Hepatocyte (in vitro differentiated cells): ENCODE measurements at regions not wholly inside any gene's neighbourhood (a gene's known extent, or its start where the extent isn't known, plus 50 kb on each side); places are given as distances from the start of the nearest gene placed in this dataset.

Experiments
- EZH2 ChIP-seq: fragments of 200-600 bp; sonication (generic); IDR thresholded peaks from 2 replicates; pipeline ENCODE4 v1.6.1; 2016; ENCODE audit warnings: antibody characterized with exemption, mild to moderate bottlenecking, borderline replicate concordance
- EZH2phosphoT487 ChIP-seq: fragments of 200-600 bp; sonication (generic); IDR thresholded peaks from one replicate; pipeline ENCODE4 v1.6.1; 2018; ENCODE audit warnings: antibody characterized with exemption, mild to moderate bottlenecking, low read depth, moderate library complexity; ENCODE audit not compliant: unreplicated experiment, severe bottlenecking
- TF ChIP-seq, protein P1 (sequence below): fragments of 200-600 bp; sonication (generic); IDR thresholded peaks from 2 replicates; pipeline ENCODE4 v1.5.1; 2016; ENCODE audit warnings: antibody characterized with exemption, mild to moderate bottlenecking; ENCODE audit not compliant: poor library complexity

DNA sequence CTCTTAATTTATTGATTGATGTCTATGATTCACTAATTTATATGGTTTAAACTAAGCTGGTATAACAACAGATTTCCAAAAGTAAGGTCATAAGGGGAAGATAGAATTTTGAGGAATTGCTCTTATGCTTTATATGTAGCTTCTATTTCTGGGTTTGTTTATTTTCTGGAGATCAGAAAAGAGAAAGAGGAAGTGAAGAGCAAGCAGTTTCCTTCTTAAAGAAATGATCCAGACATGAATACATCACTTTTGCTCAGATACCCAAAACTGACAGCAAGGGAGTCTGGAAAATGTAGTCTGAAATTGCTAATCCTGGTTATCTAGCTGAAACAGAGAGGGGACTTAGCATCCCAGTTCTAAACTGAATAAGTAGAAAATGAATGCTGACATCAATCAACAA, 912.5 kb upstream of the CRIM1 start:
- TF ChIP-seq, protein P1, sequence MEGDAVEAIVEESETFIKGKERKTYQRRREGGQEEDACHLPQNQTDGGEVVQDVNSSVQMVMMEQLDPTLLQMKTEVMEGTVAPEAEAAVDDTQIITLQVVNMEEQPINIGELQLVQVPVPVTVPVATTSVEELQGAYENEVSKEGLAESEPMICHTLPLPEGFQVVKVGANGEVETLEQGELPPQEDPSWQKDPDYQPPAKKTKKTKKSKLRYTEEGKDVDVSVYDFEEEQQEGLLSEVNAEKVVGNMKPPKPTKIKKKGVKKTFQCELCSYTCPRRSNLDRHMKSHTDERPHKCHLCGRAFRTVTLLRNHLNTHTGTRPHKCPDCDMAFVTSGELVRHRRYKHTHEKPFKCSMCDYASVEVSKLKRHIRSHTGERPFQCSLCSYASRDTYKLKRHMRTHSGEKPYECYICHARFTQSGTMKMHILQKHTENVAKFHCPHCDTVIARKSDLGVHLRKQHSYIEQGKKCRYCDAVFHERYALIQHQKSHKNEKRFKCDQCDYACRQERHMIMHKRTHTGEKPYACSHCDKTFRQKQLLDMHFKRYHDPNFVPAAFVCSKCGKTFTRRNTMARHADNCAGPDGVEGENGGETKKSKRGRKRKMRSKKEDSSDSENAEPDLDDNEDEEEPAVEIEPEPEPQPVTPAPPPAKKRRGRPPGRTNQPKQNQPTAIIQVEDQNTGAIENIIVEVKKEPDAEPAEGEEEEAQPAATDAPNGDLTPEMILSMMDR: no peak
- TF ChIP-seq EZH2 (no peak), EZH2phosphoT487 (no peak)
